ENCODE measurements at regions not wholly inside any gene's neighbourhood (a gene's known extent, or its start where the extent isn't known, plus 50 kb on each side); places are given as distances from the start of the nearest gene placed in this dataset.

DNA sequence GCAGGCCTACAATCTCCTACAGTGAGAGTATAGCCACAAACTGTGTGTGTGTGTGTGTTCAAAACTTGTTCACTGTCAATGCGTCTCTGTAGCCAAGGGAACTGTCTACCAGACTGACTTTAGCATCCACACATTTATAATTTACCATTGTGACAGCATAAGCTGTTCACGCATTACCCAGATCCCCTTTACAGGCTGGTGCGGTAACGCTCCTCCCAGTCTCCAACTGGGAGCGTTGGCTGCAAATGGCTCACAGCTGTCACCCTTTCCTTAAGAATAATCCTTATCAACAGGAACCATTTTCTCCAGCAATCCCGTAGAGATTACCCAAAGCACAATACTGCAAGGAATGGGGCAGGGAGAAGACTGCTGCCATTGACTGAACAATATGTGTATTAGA is 199.5 kb downstream of the GPAM start:
- TF ChIP-seq POLR2AphosphoS5 (IDR thresholded peaks at IDR 0.05; ENCODE audit: low read depth, low read length) (no peak), POLR2A (IDR thresholded peaks at IDR 0.05; ENCODE audit: low read depth, low read length) (no peak), SPI1 (IDR thresholded peaks at IDR 0.05; ENCODE audit: low read depth, low read length) (no peak), POU2F2 (IDR thresholded peaks at IDR 0.05; ENCODE audit: low read depth, low read length) (no peak)

All from GM12891 (cell line).